ENCODE measurements at regions not wholly inside any gene's neighbourhood (a gene's known extent, or its start where the extent isn't known, plus 50 kb on each side); places are given as distances from the start of the nearest gene placed in this dataset.

DNA sequence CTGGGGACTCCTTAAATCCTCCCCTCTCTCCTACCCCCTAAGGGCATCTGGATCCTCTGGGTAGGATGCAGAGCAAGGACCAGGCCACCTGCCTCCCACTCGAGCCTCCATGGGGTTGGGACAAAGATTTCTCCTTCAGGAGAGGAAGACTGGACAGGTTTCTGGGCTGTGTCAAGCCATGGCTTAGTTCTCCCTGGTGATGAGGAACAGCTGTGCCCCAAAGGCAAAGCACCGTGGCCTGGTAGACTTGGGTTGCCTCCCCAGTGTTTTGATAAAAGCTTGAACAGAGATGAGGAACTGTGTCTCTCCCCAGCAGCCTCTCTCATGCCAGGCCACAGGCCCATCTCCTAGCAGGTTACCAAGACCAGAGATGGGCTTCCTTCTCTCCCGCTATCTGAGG, 238.3 kb downstream of the WDR11 start:
- no peak for TF ChIP-seq POLR2A (IDR thresholded peaks at IDR 0.05)
- TF ChIP-seq, protein P1, sequence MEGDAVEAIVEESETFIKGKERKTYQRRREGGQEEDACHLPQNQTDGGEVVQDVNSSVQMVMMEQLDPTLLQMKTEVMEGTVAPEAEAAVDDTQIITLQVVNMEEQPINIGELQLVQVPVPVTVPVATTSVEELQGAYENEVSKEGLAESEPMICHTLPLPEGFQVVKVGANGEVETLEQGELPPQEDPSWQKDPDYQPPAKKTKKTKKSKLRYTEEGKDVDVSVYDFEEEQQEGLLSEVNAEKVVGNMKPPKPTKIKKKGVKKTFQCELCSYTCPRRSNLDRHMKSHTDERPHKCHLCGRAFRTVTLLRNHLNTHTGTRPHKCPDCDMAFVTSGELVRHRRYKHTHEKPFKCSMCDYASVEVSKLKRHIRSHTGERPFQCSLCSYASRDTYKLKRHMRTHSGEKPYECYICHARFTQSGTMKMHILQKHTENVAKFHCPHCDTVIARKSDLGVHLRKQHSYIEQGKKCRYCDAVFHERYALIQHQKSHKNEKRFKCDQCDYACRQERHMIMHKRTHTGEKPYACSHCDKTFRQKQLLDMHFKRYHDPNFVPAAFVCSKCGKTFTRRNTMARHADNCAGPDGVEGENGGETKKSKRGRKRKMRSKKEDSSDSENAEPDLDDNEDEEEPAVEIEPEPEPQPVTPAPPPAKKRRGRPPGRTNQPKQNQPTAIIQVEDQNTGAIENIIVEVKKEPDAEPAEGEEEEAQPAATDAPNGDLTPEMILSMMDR (IDR thresholded peaks at IDR 0.05) = no peak
- Histone ChIP-seq H3K9me3 (no peaks in the 10 kb centered on the region), H3K27ac (no peak overlapping the region), H3K36me3 (replicated peaks in 1 of 2; ENCODE audit: insufficient read depth in 1 of 2, low read depth in 2 of 2) (no peaks in the 10 kb centered on the region), H3K4me1 (no peaks in the 10 kb centered on the region), H3K4me3 (no peak overlapping the region), H3K27me3 (no peaks in the 10 kb centered on the region)
- intact Hi-C loops (cut with DNase I) = no loop called here
- WGBS, 2 donors = 20 to 69% methylated on average over 1 to 3 of the region's 3 CpGs
- ATAC-seq = no peak
- DNase-seq = no peak

DNA sequence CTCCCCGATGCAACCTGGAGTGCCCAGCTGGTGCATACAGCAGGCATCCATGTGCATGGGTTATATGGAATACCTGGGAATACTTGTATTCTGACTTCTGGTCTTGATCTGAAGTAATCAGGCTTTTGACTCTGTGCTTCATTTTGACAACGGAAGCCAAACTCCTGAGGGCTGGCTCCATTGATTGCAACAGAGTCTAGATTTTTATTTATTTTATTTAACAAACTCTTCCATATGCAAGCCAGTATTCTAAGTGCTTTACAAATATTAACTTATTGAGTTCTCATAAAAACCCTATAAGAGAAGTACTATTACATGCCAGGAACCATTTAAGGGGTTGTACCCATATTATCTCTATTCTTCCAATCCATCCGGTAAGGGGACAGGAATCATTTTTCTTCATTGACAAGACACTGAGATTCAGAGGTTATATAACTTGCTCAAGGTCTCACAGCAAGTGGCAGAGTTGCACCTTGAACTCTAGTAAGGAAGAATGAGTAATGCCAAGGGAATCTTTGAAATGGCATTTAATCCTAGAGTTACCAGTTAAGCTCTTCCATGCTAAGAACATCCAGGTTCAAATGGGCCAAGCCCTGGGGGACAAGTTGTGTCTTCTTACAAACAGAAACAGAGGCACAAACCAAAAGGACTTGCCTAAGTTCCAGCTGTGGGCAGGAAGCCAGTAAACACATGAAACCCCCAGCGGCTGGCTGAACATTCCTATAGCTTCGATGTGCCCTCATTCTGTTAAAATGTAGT, 241.0 kb downstream of the WDR11 start:
- Histone ChIP-seq H3K4me1 (no peaks in the 10 kb centered on the region), H3K36me3 (replicated peaks in 1 of 2; ENCODE audit: insufficient read depth in 1 of 2, low read depth in 2 of 2) (no peaks in the 10 kb centered on the region), H3K27ac (peak overlapping the region in 2 of 4 donors; percentile 19 to 59), H3K4me3 (no peak overlapping the region), H3K27me3 (no peaks in the 10 kb centered on the region), H3K9me3 (no peaks in the 10 kb centered on the region)
- 52 to 60% methylated on average over 5 of the region's 5 CpGs for WGBS, 2 donors
- ATAC-seq = peak; percentile 40
- no peak for TF ChIP-seq POLR2A (IDR thresholded peaks at IDR 0.05)
- TF ChIP-seq, protein P1 (IDR thresholded peaks at IDR 0.05) = no peak
- intact Hi-C loops (cut with DNase I) = no loop called here
- DNase-seq = peak in 2 of 4 donors; percentile 15 to 44

DNA sequence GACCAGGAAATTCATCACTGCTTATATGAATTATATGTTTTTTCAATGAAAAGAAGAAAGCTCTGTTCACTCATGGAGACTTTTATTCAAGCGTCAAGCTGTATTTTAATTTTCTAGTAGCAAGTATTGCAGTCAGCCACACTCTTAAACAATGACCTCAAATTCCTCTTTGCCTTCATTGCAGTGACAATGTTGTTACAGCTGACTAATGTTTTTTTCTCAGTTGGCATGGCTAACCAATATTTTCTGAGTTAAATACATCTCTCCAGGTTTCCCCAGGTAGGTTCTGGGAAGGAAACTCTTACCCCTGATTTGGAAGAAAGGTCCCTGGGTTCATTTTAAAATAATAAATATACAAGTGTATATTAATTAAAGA, 241.5 kb downstream of the WDR11 start:
- 80 to 92% methylated on average over 1 of the region's 1 CpG for WGBS, 2 donors
- Histone ChIP-seq H3K27ac (peak overlapping the region in 2 of 4 donors; percentile 19 to 59), H3K27me3 (no peaks in the 10 kb centered on the region), H3K36me3 (replicated peaks in 1 of 2; ENCODE audit: insufficient read depth in 1 of 2, low read depth in 2 of 2) (no peaks in the 10 kb centered on the region), H3K9me3 (no peaks in the 10 kb centered on the region), H3K4me1 (no peaks in the 10 kb centered on the region), H3K4me3 (no peak overlapping the region)
- intact Hi-C loops (cut with DNase I) = no loop called here
- DNase-seq (no peak), ATAC-seq (no peak)
- no peak for TF ChIP-seq POLR2A (IDR thresholded peaks at IDR 0.05)
- TF ChIP-seq, protein P1 (IDR thresholded peaks at IDR 0.05) = no peak

DNA sequence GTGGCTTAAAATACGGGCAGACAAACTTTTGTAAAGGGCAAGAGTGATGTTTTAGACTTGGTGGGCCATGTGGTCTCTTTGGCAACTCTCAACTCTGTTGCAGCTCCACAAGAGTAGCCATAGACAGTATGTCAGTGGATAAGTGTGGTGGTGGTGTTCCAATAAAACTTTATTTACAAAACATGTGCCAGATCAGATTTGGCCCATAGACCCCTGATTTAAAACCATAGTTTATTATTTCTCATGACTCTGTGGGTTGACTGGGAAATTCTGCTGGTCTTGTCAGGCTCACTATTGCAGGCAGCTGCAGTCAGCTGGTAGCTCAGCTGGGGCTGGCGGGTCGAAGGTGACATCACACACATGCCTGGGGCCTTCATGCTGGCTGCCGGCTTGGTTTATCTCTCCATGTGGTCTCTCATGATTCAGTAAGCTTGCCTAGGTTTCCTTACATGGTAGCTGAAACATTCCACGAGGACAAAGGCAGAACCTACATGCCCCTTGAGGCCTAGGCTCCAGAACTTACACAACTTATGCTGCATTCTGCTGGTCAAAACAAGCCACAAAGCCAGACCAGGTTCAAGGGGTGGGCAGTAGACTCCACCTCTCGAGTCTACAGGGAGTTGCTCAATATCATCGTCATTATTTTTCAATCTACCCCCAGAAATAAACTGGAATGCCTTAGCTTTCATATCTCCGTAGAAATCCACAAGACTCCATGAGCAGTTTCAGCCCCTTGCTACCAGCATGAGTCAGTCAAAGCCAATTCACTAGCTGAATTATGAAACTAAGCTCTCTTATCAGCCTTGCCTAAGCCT, 245.7 kb downstream of the WDR11 start:
- no peaks in the 10 kb centered on the region for H3K4me1 ChIP-seq
- H3K27ac ChIP-seq = no peak overlapping the region
- TF ChIP-seq, protein P1 (IDR thresholded peaks at IDR 0.05) = no peak
- no peak for TF ChIP-seq POLR2A (IDR thresholded peaks at IDR 0.05)
- 76 to 81% methylated on average over 8 of the region's 8 CpGs for WGBS, 2 donors
- H3K27me3 ChIP-seq = no peaks in the 10 kb centered on the region
- DNase-seq = peak in 1 of 4 donors; percentile 18
- no peaks in the 10 kb centered on the region for H3K9me3 ChIP-seq
- no peak overlapping the region for H3K4me3 ChIP-seq
- no peaks in the 10 kb centered on the region for H3K36me3 ChIP-seq (replicated peaks in 1 of 2; ENCODE audit: insufficient read depth in 1 of 2, low read depth in 2 of 2)
- ATAC-seq = peak; percentile 35
- intact Hi-C loops (cut with DNase I) = no loop called here
